ENCODE measurements at regions not wholly inside any gene's neighbourhood (a gene's known extent, or its start where the extent isn't known, plus 50 kb on each side); places are given as distances from the start of the nearest gene placed in this dataset.

- no peaks in the 10 kb centered on the region for H3K79me2 ChIP-seq (ENCODE audit: control insufficient read depth, insufficient read depth, low read length, poor library complexity)
- H4K12ac ChIP-seq (ENCODE audit: low read depth, low read length): no peak overlapping the region
- H3K4me1 ChIP-seq (ENCODE audit: control insufficient read depth in 1 of 2, insufficient read depth in 2 of 2, low read length in 2 of 2): no peaks in the 10 kb centered on the region
- no peaks in the 10 kb centered on the region for H3K9me3 ChIP-seq (ENCODE audit: insufficient read depth, low read depth, low read length)
- no peak overlapping the region for H2BK120ac ChIP-seq (ENCODE audit: insufficient read depth, low read length, poor library complexity)
- H4K8ac ChIP-seq (ENCODE audit: low read depth, low read length): no peak overlapping the region
- H3K14ac ChIP-seq (ENCODE audit: low read length): no peak overlapping the region
- H3K23ac ChIP-seq (ENCODE audit: low read length): no peak overlapping the region
- no peak overlapping the region for H3K4me3 ChIP-seq (ENCODE audit: low read depth, low read length)
- H3K27me3 ChIP-seq (ENCODE audit: insufficient read depth, low read length): no peaks in the 10 kb centered on the region
- no peak overlapping the region for H2AFZ ChIP-seq (ENCODE audit: insufficient read depth, low read length, poor library complexity)
- no peaks in the 10 kb centered on the region for H3K36me3 ChIP-seq (ENCODE audit: control insufficient read depth in 1 of 2, insufficient read depth in 2 of 2, low read length in 2 of 2)
- H2BK12ac ChIP-seq (ENCODE audit: low read length): no peak overlapping the region
- no peaks in the 10 kb centered on the region for H3K79me1 ChIP-seq (ENCODE audit: low read length)
- no peak overlapping the region for H3K4ac ChIP-seq (ENCODE audit: low read depth, low read length)
- H3K4me2 ChIP-seq (ENCODE audit: low read length): no peak overlapping the region
- H2AK5ac ChIP-seq (ENCODE audit: low read length): no peak overlapping the region
- no peak for DNase-seq
- no peak overlapping the region for H4K91ac ChIP-seq (ENCODE audit: low read depth, low read length)
- no peak overlapping the region for H2BK5ac ChIP-seq (ENCODE audit: low read depth, low read length, poor library complexity)
- H3K27ac ChIP-seq (ENCODE audit: low read depth, low read length): no peak overlapping the region
- H3K18ac ChIP-seq (ENCODE audit: low read length): no peak overlapping the region
- no peak overlapping the region for H3K9ac ChIP-seq (ENCODE audit: low read length)
Measured at GRCh38 chr18:29084120-29084519, 907.2 kb upstream of the CDH2 start.

- no peak overlapping the region for H4K91ac ChIP-seq (ENCODE audit: low read depth, low read length)
- H3K4me3 ChIP-seq (ENCODE audit: low read depth, low read length): no peak overlapping the region
- no peak overlapping the region for H3K4me2 ChIP-seq (ENCODE audit: low read length)
- H4K12ac ChIP-seq (ENCODE audit: low read depth, low read length): no peak overlapping the region
- no peak overlapping the region for H2BK5ac ChIP-seq (ENCODE audit: low read depth, low read length, poor library complexity)
- H2AK5ac ChIP-seq (ENCODE audit: low read length): no peak overlapping the region
- H3K9ac ChIP-seq (ENCODE audit: low read length): no peak overlapping the region
- no peaks in the 10 kb centered on the region for H3K27me3 ChIP-seq (ENCODE audit: insufficient read depth, low read length)
- H2BK120ac ChIP-seq (ENCODE audit: insufficient read depth, low read length, poor library complexity): no peak overlapping the region
- no peaks in the 10 kb centered on the region for H3K4me1 ChIP-seq (ENCODE audit: control insufficient read depth in 1 of 2, insufficient read depth in 2 of 2, low read length in 2 of 2)
- H3K23ac ChIP-seq (ENCODE audit: low read length): no peak overlapping the region
- no peak overlapping the region for H2AFZ ChIP-seq (ENCODE audit: insufficient read depth, low read length, poor library complexity)
- no peak overlapping the region for H3K14ac ChIP-seq (ENCODE audit: low read length)
- H4K8ac ChIP-seq (ENCODE audit: low read depth, low read length): no peak overlapping the region
- H3K36me3 ChIP-seq (ENCODE audit: control insufficient read depth in 1 of 2, insufficient read depth in 2 of 2, low read length in 2 of 2): no peaks in the 10 kb centered on the region
- H3K79me1 ChIP-seq (ENCODE audit: low read length): no peaks in the 10 kb centered on the region
- no CpG with 5 or more reads among the region's 4 CpGs for WGBS (ENCODE audit: extremely low coverage, insufficient coverage, insufficient read length)
- no peak overlapping the region for H3K27ac ChIP-seq (ENCODE audit: low read depth, low read length)
- no peak overlapping the region for H2BK12ac ChIP-seq (ENCODE audit: low read length)
- no peaks in the 10 kb centered on the region for H3K9me3 ChIP-seq (ENCODE audit: insufficient read depth, low read depth, low read length)
- no peak overlapping the region for H3K18ac ChIP-seq (ENCODE audit: low read length)
- no peaks in the 10 kb centered on the region for H3K79me2 ChIP-seq (ENCODE audit: control insufficient read depth, insufficient read depth, low read length, poor library complexity)
- no peak for DNase-seq
- H3K4ac ChIP-seq (ENCODE audit: low read depth, low read length): no peak overlapping the region
Measured at GRCh38 chr18:29083545-29083944, 906.6 kb upstream of the CDH2 start.

GRCh38 chr18:29080946-29081345, 904.0 kb upstream of the CDH2 start:
- no peak overlapping the region for H3K14ac ChIP-seq (ENCODE audit: low read length)
- no peak for DNase-seq
- H4K91ac ChIP-seq (ENCODE audit: low read depth, low read length): no peak overlapping the region
- H3K9me3 ChIP-seq (ENCODE audit: insufficient read depth, low read depth, low read length): no peaks in the 10 kb centered on the region
- no peak overlapping the region for H3K4ac ChIP-seq (ENCODE audit: low read depth, low read length)
- no peak overlapping the region for H2BK12ac ChIP-seq (ENCODE audit: low read length)
- no peak overlapping the region for H4K8ac ChIP-seq (ENCODE audit: low read depth, low read length)
- no peak overlapping the region for H2BK5ac ChIP-seq (ENCODE audit: low read depth, low read length, poor library complexity)
- H3K23ac ChIP-seq (ENCODE audit: low read length): no peak overlapping the region
- no peaks in the 10 kb centered on the region for H3K79me2 ChIP-seq (ENCODE audit: control insufficient read depth, insufficient read depth, low read length, poor library complexity)
- no peaks in the 10 kb centered on the region for H3K27me3 ChIP-seq (ENCODE audit: insufficient read depth, low read length)
- H3K18ac ChIP-seq (ENCODE audit: low read length): no peak overlapping the region
- no peak overlapping the region for H4K12ac ChIP-seq (ENCODE audit: low read depth, low read length)
- H3K4me1 ChIP-seq (ENCODE audit: control insufficient read depth in 1 of 2, insufficient read depth in 2 of 2, low read length in 2 of 2): no peaks in the 10 kb centered on the region
- no peaks in the 10 kb centered on the region for H3K79me1 ChIP-seq (ENCODE audit: low read length)
- no CpG with 5 or more reads among the region's 3 CpGs for WGBS (ENCODE audit: extremely low coverage, insufficient coverage, insufficient read length)
- H2AFZ ChIP-seq (ENCODE audit: insufficient read depth, low read length, poor library complexity): no peak overlapping the region
- H3K9ac ChIP-seq (ENCODE audit: low read length): no peak overlapping the region
- no peaks in the 10 kb centered on the region for H3K36me3 ChIP-seq (ENCODE audit: control insufficient read depth in 1 of 2, insufficient read depth in 2 of 2, low read length in 2 of 2)
- no peak overlapping the region for H3K27ac ChIP-seq (ENCODE audit: low read depth, low read length)
- no peak overlapping the region for H2BK120ac ChIP-seq (ENCODE audit: insufficient read depth, low read length, poor library complexity)
- H3K4me3 ChIP-seq (ENCODE audit: low read depth, low read length): no peak overlapping the region
- no peak overlapping the region for H2AK5ac ChIP-seq (ENCODE audit: low read length)
- no peak overlapping the region for H3K4me2 ChIP-seq (ENCODE audit: low read length)

- Histone ChIP-seq H3K27ac (ENCODE audit: low read depth, low read length) (no peak overlapping the region), H3K4me2 (ENCODE audit: low read length) (no peak overlapping the region), H3K79me1 (ENCODE audit: low read length) (no peaks in the 10 kb centered on the region), H3K18ac (ENCODE audit: low read length) (no peak overlapping the region), H4K12ac (ENCODE audit: low read depth, low read length) (no peak overlapping the region), H4K8ac (ENCODE audit: low read depth, low read length) (no peak overlapping the region), H3K4ac (ENCODE audit: low read depth, low read length) (no peak overlapping the region), H2BK12ac (ENCODE audit: low read length) (no peak overlapping the region), H3K4me1 (ENCODE audit: control insufficient read depth in 1 of 2, insufficient read depth in 2 of 2, low read length in 2 of 2) (no peaks in the 10 kb centered on the region), H3K14ac (ENCODE audit: low read length) (no peak overlapping the region), H2AK5ac (ENCODE audit: low read length) (no peak overlapping the region), H3K4me3 (ENCODE audit: low read depth, low read length) (no peak overlapping the region), H2BK120ac (ENCODE audit: insufficient read depth, low read length, poor library complexity) (no peak overlapping the region), H4K91ac (ENCODE audit: low read depth, low read length) (no peak overlapping the region), H3K9me3 (ENCODE audit: insufficient read depth, low read depth, low read length) (no peaks in the 10 kb centered on the region), H2AFZ (ENCODE audit: insufficient read depth, low read length, poor library complexity) (no peak overlapping the region), H3K23ac (ENCODE audit: low read length) (no peak overlapping the region), H3K36me3 (ENCODE audit: control insufficient read depth in 1 of 2, insufficient read depth in 2 of 2, low read length in 2 of 2) (no peaks in the 10 kb centered on the region), H3K9ac (ENCODE audit: low read length) (no peak overlapping the region), H3K79me2 (ENCODE audit: control insufficient read depth, insufficient read depth, low read length, poor library complexity) (no peaks in the 10 kb centered on the region), H3K27me3 (ENCODE audit: insufficient read depth, low read length) (no peaks in the 10 kb centered on the region), H2BK5ac (ENCODE audit: low read depth, low read length, poor library complexity) (no peak overlapping the region)
- no CpG with 5 or more reads among the region's 3 CpGs for WGBS (ENCODE audit: extremely low coverage, insufficient coverage, insufficient read length)
- DNase-seq: no peak
Measured at GRCh38 chr18:29078273-29078672, 901.3 kb upstream of the CDH2 start.

- Histone ChIP-seq H3K4me3 (ENCODE audit: low read depth, low read length) (no peak overlapping the region), H3K27me3 (ENCODE audit: insufficient read depth, low read length) (no peaks in the 10 kb centered on the region)
Measured at GRCh38 chr18:29077344-29077743, 900.4 kb upstream of the CDH2 start.

More at GRCh38 chr18:29077344-29077743, 900.4 kb upstream of the CDH2 start:
- Histone ChIP-seq H3K79me1 (ENCODE audit: low read length) (no peaks in the 10 kb centered on the region), H2BK12ac (ENCODE audit: low read length) (no peak overlapping the region), H3K4me2 (ENCODE audit: low read length) (no peak overlapping the region), H3K4ac (ENCODE audit: low read depth, low read length) (no peak overlapping the region), H3K23ac (ENCODE audit: low read length) (no peak overlapping the region), H4K8ac (ENCODE audit: low read depth, low read length) (no peak overlapping the region), H2BK5ac (ENCODE audit: low read depth, low read length, poor library complexity) (no peak overlapping the region), H4K91ac (ENCODE audit: low read depth, low read length) (no peak overlapping the region), H3K79me2 (ENCODE audit: control insufficient read depth, insufficient read depth, low read length, poor library complexity) (no peaks in the 10 kb centered on the region), H3K4me1 (ENCODE audit: control insufficient read depth in 1 of 2, insufficient read depth in 2 of 2, low read length in 2 of 2) (no peaks in the 10 kb centered on the region), H3K9ac (ENCODE audit: low read length) (no peak overlapping the region), H3K18ac (ENCODE audit: low read length) (no peak overlapping the region), H3K36me3 (ENCODE audit: control insufficient read depth in 1 of 2, insufficient read depth in 2 of 2, low read length in 2 of 2) (no peaks in the 10 kb centered on the region), H3K27ac (ENCODE audit: low read depth, low read length) (no peak overlapping the region), H4K12ac (ENCODE audit: low read depth, low read length) (no peak overlapping the region), H2AFZ (ENCODE audit: insufficient read depth, low read length, poor library complexity) (no peak overlapping the region), H2BK120ac (ENCODE audit: insufficient read depth, low read length, poor library complexity) (no peak overlapping the region), H3K9me3 (ENCODE audit: insufficient read depth, low read depth, low read length) (no peaks in the 10 kb centered on the region), H3K14ac (ENCODE audit: low read length) (no peak overlapping the region), H2AK5ac (ENCODE audit: low read length) (no peak overlapping the region)
- DNase-seq: no peak
- WGBS (ENCODE audit: extremely low coverage, insufficient coverage, insufficient read length): no CpG with 5 or more reads among the region's 5 CpGs
